Peyer's patch (tissue), 4 donors: ENCODE measurements at regions not wholly inside any gene's neighbourhood (a gene's known extent, or its start where the extent isn't known, plus 50 kb on each side); places are given as distances from the start of the nearest gene placed in this dataset.

Source experiments
- DNase-seq, 3 donors: peaks; one replicate each; pipeline ENCODE4 v3.0.0-alpha.2; 2017 to 2019
- H3K27ac ChIP-seq, 4 donors: fragments of 200-600 bp; sonication (generic); one replicate each; pipeline ENCODE4 v1.5.1; 2016 to 2019
- H3K27me3 ChIP-seq, 2 donors: fragments of 200-600 bp; sonication (generic); one replicate each; pipeline ENCODE4 v1.5.1; 2019
- H3K36me3 ChIP-seq, 3 donors: fragments of 200-600 bp; sonication (generic); one replicate each; pipeline ENCODE4 v1.5.1; 2016 to 2019
- H3K4me1 ChIP-seq, 4 donors: fragments of 200-600 bp; sonication (generic); one replicate each; pipeline ENCODE4 v1.5.1; 2016 to 2019
- H3K4me3 ChIP-seq, 4 donors: fragments of 200-600 bp; sonication (generic); 1 replicate in 3 of 4; 2 replicates in 1 of 4; pipeline ENCODE4 v1.5.1; 2016 to 2019; ENCODE audit warnings: mild to moderate bottlenecking in 1 of 4
- H3K9me3 ChIP-seq, 4 donors: fragments of 200-600 bp; sonication (generic); one replicate each; pipeline ENCODE4 v1.5.1; 2016 to 2019; ENCODE audit warnings: mild to moderate bottlenecking in 1 of 4
- POLR2A ChIP-seq, 2 donors: fragments of 450-650 bp; IDR thresholded peaks; one replicate each; pipeline ENCODE4 v1.5.1; 2017; ENCODE audit warnings: antibody characterized with exemption in 2 of 2, mild to moderate bottlenecking in 2 of 2, moderate library complexity in 2 of 2
- TF ChIP-seq, protein P1 (sequence below), 6 experiments: fragments of 450-650 bp in 4 of 6; fragments of 200-600 bp in 2 of 6; sonication (generic) in 1 of 6; IDR thresholded peaks; one replicate each; pipeline ENCODE4 v1.5.1; 2017 to 2019; ENCODE audit warnings: antibody characterized with exemption in 6 of 6, mild to moderate bottlenecking in 3 of 6, moderate library complexity in 1 of 6

DNA sequence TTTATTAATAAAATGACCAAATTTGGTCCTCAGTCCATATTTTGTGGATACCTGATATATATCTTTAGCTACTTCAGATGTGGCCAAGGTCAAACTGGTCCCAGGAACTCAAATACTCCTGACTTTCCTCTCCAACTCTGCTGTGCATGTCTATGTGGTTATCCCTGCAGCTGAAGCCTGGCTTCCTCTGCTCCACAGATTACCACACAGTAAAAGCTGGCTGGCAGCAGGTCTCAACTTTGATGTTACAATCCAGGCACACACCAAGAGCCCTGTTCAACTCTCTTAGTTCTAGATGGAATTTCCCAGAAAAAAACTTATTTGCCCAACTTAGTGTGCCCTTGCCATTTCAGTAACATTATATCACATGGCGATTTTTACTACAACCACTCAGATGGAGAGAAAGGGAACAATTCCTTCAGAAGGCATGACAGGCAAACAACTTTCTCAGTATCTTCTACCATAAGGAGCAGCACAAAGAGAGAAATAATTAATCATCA lies 479.5 kb downstream of the PLPP3 start:
- Histone ChIP-seq H3K27me3 (no peaks in the 10 kb centered on the region), H3K36me3 (no peaks in the 10 kb centered on the region), H3K9me3 (no peaks in the 10 kb centered on the region), H3K27ac (no peak overlapping the region), H3K4me1 (no peaks in the 10 kb centered on the region), H3K4me3 (no peak overlapping the region)
- TF ChIP-seq, protein P1, sequence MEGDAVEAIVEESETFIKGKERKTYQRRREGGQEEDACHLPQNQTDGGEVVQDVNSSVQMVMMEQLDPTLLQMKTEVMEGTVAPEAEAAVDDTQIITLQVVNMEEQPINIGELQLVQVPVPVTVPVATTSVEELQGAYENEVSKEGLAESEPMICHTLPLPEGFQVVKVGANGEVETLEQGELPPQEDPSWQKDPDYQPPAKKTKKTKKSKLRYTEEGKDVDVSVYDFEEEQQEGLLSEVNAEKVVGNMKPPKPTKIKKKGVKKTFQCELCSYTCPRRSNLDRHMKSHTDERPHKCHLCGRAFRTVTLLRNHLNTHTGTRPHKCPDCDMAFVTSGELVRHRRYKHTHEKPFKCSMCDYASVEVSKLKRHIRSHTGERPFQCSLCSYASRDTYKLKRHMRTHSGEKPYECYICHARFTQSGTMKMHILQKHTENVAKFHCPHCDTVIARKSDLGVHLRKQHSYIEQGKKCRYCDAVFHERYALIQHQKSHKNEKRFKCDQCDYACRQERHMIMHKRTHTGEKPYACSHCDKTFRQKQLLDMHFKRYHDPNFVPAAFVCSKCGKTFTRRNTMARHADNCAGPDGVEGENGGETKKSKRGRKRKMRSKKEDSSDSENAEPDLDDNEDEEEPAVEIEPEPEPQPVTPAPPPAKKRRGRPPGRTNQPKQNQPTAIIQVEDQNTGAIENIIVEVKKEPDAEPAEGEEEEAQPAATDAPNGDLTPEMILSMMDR (IDR thresholded peaks at IDR 0.05), result no peak
- TF ChIP-seq POLR2A (IDR thresholded peaks at IDR 0.05), result no peak
- no peak for DNase-seq

DNA sequence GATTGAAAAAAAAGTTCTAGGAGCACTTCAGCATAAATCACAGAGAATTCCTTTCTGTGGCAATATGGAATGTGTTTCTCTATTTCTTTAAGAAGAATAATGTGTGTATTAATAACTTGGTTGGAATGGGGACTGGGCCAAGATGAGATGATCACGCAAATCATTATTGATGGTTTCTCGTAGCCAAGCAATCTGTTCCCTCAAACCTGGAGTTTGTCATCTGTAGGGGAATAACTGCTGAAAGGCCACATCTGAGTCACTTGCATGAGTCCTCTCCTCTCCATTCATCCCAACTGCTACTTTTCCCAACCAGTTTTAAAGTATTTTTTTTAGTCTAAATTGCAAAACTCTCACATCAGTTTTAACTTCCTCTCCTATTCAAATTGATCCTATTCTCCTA lies 480.4 kb downstream of the PLPP3 start:
- no peak overlapping the region for H3K4me3 ChIP-seq
- no peaks in the 10 kb centered on the region for H3K27me3 ChIP-seq
- H3K27ac ChIP-seq, result no peak overlapping the region
- no peaks in the 10 kb centered on the region for H3K9me3 ChIP-seq
- no peaks in the 10 kb centered on the region for H3K36me3 ChIP-seq
- DNase-seq, result no peak
- no peaks in the 10 kb centered on the region for H3K4me1 ChIP-seq
- TF ChIP-seq POLR2A (IDR thresholded peaks at IDR 0.05), result no peak
- TF ChIP-seq, protein P1 (IDR thresholded peaks at IDR 0.05), result no peak

DNA sequence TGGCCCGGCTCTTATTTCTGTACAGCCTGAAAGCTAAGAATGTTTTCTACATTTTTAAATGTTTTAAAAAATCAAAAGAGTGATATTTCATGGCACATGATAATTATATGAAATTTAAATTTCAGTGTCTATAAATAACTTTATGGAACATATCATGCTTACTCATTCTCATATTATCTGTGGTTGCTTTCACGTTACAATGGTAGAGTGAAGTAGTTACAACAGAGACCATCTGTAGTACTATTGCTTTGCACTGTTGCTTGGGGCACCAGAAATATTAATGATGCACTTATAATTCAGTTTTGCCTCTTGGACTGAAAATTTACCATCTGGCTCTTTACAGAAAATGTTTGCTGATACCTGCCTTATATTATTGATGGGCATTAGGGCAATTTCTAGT lies 481.6 kb downstream of the PLPP3 start:
- H3K27ac ChIP-seq, result no peak overlapping the region
- TF ChIP-seq, protein P1 (IDR thresholded peaks at IDR 0.05), result no peak
- no peak for TF ChIP-seq POLR2A (IDR thresholded peaks at IDR 0.05)
- H3K36me3 ChIP-seq, result no peaks in the 10 kb centered on the region
- no peaks in the 10 kb centered on the region for H3K4me1 ChIP-seq
- H3K9me3 ChIP-seq, result no peaks in the 10 kb centered on the region
- no peak for DNase-seq
- no peaks in the 10 kb centered on the region for H3K27me3 ChIP-seq
- no peak overlapping the region for H3K4me3 ChIP-seq

DNA sequence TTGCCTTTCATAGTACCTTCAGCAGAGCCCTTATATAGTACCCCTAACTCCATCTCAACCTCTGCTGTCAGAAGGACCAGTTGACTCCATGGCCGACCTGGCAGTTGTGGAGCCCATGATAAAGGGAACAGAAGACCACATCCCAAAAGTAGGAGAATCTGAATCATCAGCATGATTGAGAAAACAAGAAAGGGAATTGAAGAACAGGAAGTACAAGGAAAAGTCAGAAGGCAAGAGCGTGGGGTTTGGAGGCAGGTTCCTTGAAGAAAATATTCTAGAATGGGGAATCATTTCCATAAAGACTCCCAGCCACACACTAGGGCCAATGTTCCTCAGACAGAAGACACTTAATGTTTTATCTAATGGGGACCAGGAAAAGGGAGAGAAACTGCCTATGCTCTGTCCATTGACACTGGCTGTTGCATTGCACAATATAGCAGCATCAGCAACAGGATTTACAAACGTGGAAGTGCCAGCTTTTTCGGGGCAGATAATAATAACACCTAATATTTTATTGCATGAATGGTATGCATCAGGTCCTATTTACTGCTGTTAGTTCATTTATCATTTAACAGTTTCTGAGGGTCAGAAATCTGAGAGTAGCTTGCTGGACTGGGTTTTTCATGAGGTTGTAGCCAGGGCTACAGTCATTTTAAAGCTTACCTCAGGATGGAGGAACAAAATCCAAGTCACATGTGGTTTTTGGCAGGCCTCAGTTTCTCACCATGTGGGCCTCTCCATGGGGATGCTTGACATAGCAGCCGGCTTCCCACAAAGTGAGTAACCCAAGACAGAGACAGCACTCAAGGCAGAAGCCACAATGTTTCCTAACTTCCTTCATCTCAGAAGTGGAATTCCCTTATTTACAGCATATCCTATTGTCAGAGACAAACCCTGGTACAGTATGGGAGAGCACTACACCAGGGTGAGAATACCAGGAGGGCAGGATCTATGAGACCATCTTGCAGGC lies 483.4 kb downstream of the PLPP3 start:
- Histone ChIP-seq H3K27me3 (no peaks in the 10 kb centered on the region), H3K27ac (no peak overlapping the region), H3K4me1 (no peaks in the 10 kb centered on the region), H3K4me3 (no peak overlapping the region), H3K36me3 (no peaks in the 10 kb centered on the region), H3K9me3 (no peaks in the 10 kb centered on the region)
- DNase-seq, result no peak
- TF ChIP-seq POLR2A (IDR thresholded peaks at IDR 0.05), result no peak
- TF ChIP-seq, protein P1 (IDR thresholded peaks at IDR 0.05), result no peak

DNA sequence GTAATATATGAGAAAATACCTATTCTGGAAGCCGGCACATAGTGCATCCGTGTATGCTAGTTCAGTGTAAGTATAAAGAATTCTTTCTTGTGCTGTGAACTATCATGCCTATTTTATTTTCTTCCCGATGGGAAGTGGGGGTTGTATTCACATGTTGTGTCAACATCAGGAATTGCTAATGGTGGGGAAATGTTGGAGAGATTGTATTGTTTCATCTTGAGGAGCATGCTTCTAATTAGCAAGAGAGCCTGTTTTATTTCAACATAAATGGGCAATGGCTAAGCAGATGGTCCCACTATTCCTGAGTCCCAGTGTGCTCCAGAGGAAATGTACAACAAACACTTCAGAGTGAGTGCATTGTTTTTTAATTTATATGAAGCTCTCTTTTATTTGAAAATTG lies 485.2 kb downstream of the PLPP3 start:
- Histone ChIP-seq H3K27me3 (no peaks in the 10 kb centered on the region), H3K4me1 (no peaks in the 10 kb centered on the region), H3K4me3 (no peak overlapping the region), H3K27ac (no peak overlapping the region), H3K36me3 (no peaks in the 10 kb centered on the region), H3K9me3 (no peaks in the 10 kb centered on the region)
- TF ChIP-seq, protein P1 (IDR thresholded peaks at IDR 0.05), result no peak
- no peak for TF ChIP-seq POLR2A (IDR thresholded peaks at IDR 0.05)
- no peak for DNase-seq
